Stomach (tissue), 8 donors: ENCODE measurements at regions not wholly inside any gene's neighbourhood (a gene's known extent, or its start where the extent isn't known, plus 50 kb on each side); places are given as distances from the start of the nearest gene placed in this dataset.

ENCODE experiments used
- DNase-seq, 2 donors: peaks; one replicate each; pipeline versions ENCODE4 v3.0.0 to v3.0.0-alpha.2; 2013 to 2019
- H3K27ac ChIP-seq, 5 donors: fragments of 200-600 bp in 4 of 5; sonication (generic) in 4 of 5; one replicate each; pipeline ENCODE4 v1.5.1; 2013 to 2019; ENCODE audit warnings: mild to moderate bottlenecking in 1 of 5, moderate library complexity in 1 of 5
- H3K27me3 ChIP-seq, 3 donors: fragments of 200-600 bp; sonication (generic); one replicate each; pipeline ENCODE4 v1.5.1; 2017 to 2019; ENCODE audit warnings: mixed run types in 1 of 3
- H3K36me3 ChIP-seq, 4 donors: fragments of 200-600 bp; sonication (generic); 1 replicate in 3 of 4; 2 replicates in 1 of 4; pipeline ENCODE4 v1.5.1; 2016 to 2019
- H3K4me1 ChIP-seq, 4 donors: fragments of 200-600 bp; sonication (generic); one replicate each; pipeline ENCODE4 v1.5.1; 2016 to 2019
- H3K4me3 ChIP-seq, 4 donors: fragments of 200-600 bp; sonication (generic) in 3 of 4; one replicate each; pipeline ENCODE4 v1.5.1; 2016 to 2019; ENCODE audit warnings: mild to moderate bottlenecking in 1 of 4
- H3K9me3 ChIP-seq, 4 donors: fragments of 200-600 bp; sonication (generic); one replicate each; pipeline ENCODE4 v1.5.1; 2016 to 2019
- CTCF ChIP-seq, 7 experiments: fragments of 450-650 bp in 4 of 7; fragments of 200-600 bp in 3 of 7; sonication (generic) in 3 of 7; IDR thresholded peaks; one replicate each; pipeline ENCODE4 v1.5.1; 2016 to 2019; ENCODE audit warnings: antibody characterized with exemption in 7 of 7, control low read depth in 2 of 7, mild to moderate bottlenecking in 1 of 7
- EP300 ChIP-seq: sonication (generic); formaldehyde crosslinking; IDR thresholded peaks from one replicate; pipeline ENCODE4 v1.6.1; 2017; ENCODE audit warnings: antibody characterized with exemption
- POLR2A ChIP-seq, 4 donors: fragments of 450-650 bp; IDR thresholded peaks; one replicate each; pipeline ENCODE4 v1.6.1; 2016; ENCODE audit warnings: antibody characterized with exemption in 4 of 4, control low read depth in 2 of 4, mild to moderate bottlenecking in 1 of 4, moderate library complexity in 1 of 4
- POLR2AphosphoS5 ChIP-seq, 3 donors: sonication (generic); formaldehyde crosslinking; IDR thresholded peaks; one replicate each; pipeline ENCODE4 v1.6.1; 2016; ENCODE audit warnings: antibody characterized with exemption in 3 of 3
- WGBS, 5 donors: extraction: QIAGEN DNeasy Blood & Tissue Kit in 3 of 5; methylation state at CpG; one replicate each; pipeline versions ENCODE4 v1.1.5 to v1.1.7; 2013 to 2018; 5-methylcytosine and 5-hydroxymethylcytosine counted together
- intact Hi-C: fragments of 100-400 bp; cut with DNase I; formaldehyde crosslinking; loops from one replicate; pipeline ENCODE4 v1.15.1; 2023; ENCODE audit warnings: low total_unique reads
- donor health status: healthy with polysubstance abuse.
- donor health status: Bipolar disorder and iron deficiency.
- donor health status: healthy.

- H3K27me3 ChIP-seq: no peaks in the 10 kb centered on the region
- H3K36me3 ChIP-seq: no peaks in the 10 kb centered on the region
- H3K4me1 ChIP-seq: no peaks in the 10 kb centered on the region
- intact Hi-C loops: no loop called here
- WGBS, 5 donors: 53 to 86% (median 68%) methylated on average over 3 of the region's 3 CpGs
- H3K27ac ChIP-seq: no peak overlapping the region
- no peak overlapping the region for H3K4me3 ChIP-seq
- DNase-seq: no peak
- H3K9me3 ChIP-seq: no peaks in the 10 kb centered on the region
- TF ChIP-seq POLR2A (IDR thresholded peaks at IDR 0.05): no peak
- TF ChIP-seq EP300: no peak
- no peak for TF ChIP-seq POLR2AphosphoS5 (IDR thresholded peaks at IDR 0.05)
- no peak for TF ChIP-seq CTCF (IDR thresholded peaks at IDR 0.05)
These were observed 163.5 kb downstream of the PWWP3B start for GRCh38 chrX:106331606-106332005.

GRCh38 chrX:106341823-106342222 is 173.7 kb downstream of the PWWP3B start:
- WGBS, 5 donors: 51 to 62% (median 58%) methylated on average over 3 of the region's 3 CpGs
- no peaks in the 10 kb centered on the region for H3K4me1 ChIP-seq
- TF ChIP-seq EP300: no peak
- no peak for TF ChIP-seq POLR2A (IDR thresholded peaks at IDR 0.05)
- TF ChIP-seq CTCF (IDR thresholded peaks at IDR 0.05): no peak
- no peak for TF ChIP-seq POLR2AphosphoS5 (IDR thresholded peaks at IDR 0.05)
- peaks cover 0 to 6% (median 0%) of the 10 kb centered on the region in 4 donors for H3K9me3 ChIP-seq
- H3K36me3 ChIP-seq: no peaks in the 10 kb centered on the region
- no peak overlapping the region for H3K4me3 ChIP-seq
- no peaks in the 10 kb centered on the region for H3K27me3 ChIP-seq
- intact Hi-C loops: no loop called here
- no peak overlapping the region for H3K27ac ChIP-seq
- no peak for DNase-seq

GRCh38 chrX:106356580-106356979 is 188.5 kb downstream of the PWWP3B start:
- H3K27ac ChIP-seq: no peak overlapping the region

GRCh38 chrX:106363214-106363613 is 195.1 kb downstream of the PWWP3B start:
- peaks cover 0 to 11% (median 0%) of the 10 kb centered on the region in 3 donors for H3K27me3 ChIP-seq
- no peak for TF ChIP-seq EP300
- no peak for TF ChIP-seq POLR2AphosphoS5 (IDR thresholded peaks at IDR 0.05)
- no peak for TF ChIP-seq POLR2A (IDR thresholded peaks at IDR 0.05)
- intact Hi-C loops: no loop called here
- H3K27ac ChIP-seq: no peak overlapping the region
- no peaks in the 10 kb centered on the region for H3K4me1 ChIP-seq
- H3K36me3 ChIP-seq: no peaks in the 10 kb centered on the region
- DNase-seq: no peak
- WGBS, 5 donors: 46 to 84% (median 74%) methylated on average over 2 to 5 of the region's 5 CpGs
- H3K9me3 ChIP-seq: no peaks in the 10 kb centered on the region
- no peak overlapping the region for H3K4me3 ChIP-seq

More at GRCh38 chrX:106356580-106356979, 188.5 kb downstream of the PWWP3B start:
- no peak for DNase-seq
- no peaks in the 10 kb centered on the region for H3K27me3 ChIP-seq
- TF ChIP-seq CTCF (IDR thresholded peaks at IDR 0.05) (no peak), EP300 (no peak)
- H3K9me3 ChIP-seq: no peaks in the 10 kb centered on the region
- no peak overlapping the region for H3K4me3 ChIP-seq
- H3K4me1 ChIP-seq: no peaks in the 10 kb centered on the region
- intact Hi-C loops: no loop called here
- H3K36me3 ChIP-seq: no peaks in the 10 kb centered on the region

GRCh38 chrX:106378616-106379015 is 210.5 kb downstream of the PWWP3B start:
- 67 to 84% (median 68%) methylated on average over 1 of the region's 1 CpG for WGBS, 5 donors
- no peaks in the 10 kb centered on the region for H3K36me3 ChIP-seq
- TF ChIP-seq POLR2AphosphoS5 (IDR thresholded peaks at IDR 0.05) (no peak), EP300 (no peak), POLR2A (IDR thresholded peaks at IDR 0.05) (no peak), CTCF (IDR thresholded peaks at IDR 0.05) (no peak)
- no peak overlapping the region for H3K27ac ChIP-seq
- H3K4me3 ChIP-seq: no peak overlapping the region
- no peaks in the 10 kb centered on the region for H3K27me3 ChIP-seq
- H3K9me3 ChIP-seq: peaks cover 0 to 14% (median 5%) of the 10 kb centered on the region in 4 donors
- H3K4me1 ChIP-seq: no peaks in the 10 kb centered on the region
- DNase-seq: no peak
- intact Hi-C loops: no loop called here
